ENCODE measurements at regions not wholly inside any gene's neighbourhood (a gene's known extent, or its start where the extent isn't known, plus 50 kb on each side); places are given as distances from the start of the nearest gene placed in this dataset.

DNA sequence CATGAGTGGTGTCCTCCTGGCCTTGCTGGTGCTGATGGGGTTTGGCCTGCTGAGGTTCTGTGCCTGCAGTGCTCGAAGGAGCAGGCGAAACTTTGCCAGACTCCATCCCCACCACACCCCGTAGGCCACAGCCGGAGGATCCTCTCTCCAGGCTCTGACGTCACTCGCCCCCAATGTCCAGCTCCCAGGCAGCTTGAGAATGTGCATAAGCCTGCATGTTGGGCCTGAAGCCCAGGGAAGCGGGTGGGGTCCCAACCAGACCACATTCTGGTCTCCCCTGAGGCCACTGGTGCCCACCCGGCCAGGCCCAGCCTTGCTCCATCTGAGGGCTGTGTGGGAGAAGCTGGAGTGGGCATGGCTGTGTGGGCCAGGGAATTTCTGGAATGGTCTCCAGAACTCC is 109.8 kb downstream of the ASB7 start:
- H3K27me3 Mint-ChIP-seq = peaks cover 16% of the 10 kb centered on the region
- H3K4me1 Mint-ChIP-seq (ENCODE audit: unreplicated experiment) = peaks cover 15% of the 10 kb centered on the region
- H3K36me3 Mint-ChIP-seq = no peaks in the 10 kb centered on the region
- no peak overlapping the region for H3K27ac Mint-ChIP-seq
- peaks cover 4% of the 10 kb centered on the region for H3K9me3 Mint-ChIP-seq
- H3K4me3 Mint-ChIP-seq = no peak overlapping the region
- DNase-seq (ENCODE audit: extremely low spot score, unreplicated experiment) = no peak
- TF ChIP-seq, protein P1, sequence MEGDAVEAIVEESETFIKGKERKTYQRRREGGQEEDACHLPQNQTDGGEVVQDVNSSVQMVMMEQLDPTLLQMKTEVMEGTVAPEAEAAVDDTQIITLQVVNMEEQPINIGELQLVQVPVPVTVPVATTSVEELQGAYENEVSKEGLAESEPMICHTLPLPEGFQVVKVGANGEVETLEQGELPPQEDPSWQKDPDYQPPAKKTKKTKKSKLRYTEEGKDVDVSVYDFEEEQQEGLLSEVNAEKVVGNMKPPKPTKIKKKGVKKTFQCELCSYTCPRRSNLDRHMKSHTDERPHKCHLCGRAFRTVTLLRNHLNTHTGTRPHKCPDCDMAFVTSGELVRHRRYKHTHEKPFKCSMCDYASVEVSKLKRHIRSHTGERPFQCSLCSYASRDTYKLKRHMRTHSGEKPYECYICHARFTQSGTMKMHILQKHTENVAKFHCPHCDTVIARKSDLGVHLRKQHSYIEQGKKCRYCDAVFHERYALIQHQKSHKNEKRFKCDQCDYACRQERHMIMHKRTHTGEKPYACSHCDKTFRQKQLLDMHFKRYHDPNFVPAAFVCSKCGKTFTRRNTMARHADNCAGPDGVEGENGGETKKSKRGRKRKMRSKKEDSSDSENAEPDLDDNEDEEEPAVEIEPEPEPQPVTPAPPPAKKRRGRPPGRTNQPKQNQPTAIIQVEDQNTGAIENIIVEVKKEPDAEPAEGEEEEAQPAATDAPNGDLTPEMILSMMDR (conservative IDR thresholded peaks at IDR 0.05) = no peak

DNA sequence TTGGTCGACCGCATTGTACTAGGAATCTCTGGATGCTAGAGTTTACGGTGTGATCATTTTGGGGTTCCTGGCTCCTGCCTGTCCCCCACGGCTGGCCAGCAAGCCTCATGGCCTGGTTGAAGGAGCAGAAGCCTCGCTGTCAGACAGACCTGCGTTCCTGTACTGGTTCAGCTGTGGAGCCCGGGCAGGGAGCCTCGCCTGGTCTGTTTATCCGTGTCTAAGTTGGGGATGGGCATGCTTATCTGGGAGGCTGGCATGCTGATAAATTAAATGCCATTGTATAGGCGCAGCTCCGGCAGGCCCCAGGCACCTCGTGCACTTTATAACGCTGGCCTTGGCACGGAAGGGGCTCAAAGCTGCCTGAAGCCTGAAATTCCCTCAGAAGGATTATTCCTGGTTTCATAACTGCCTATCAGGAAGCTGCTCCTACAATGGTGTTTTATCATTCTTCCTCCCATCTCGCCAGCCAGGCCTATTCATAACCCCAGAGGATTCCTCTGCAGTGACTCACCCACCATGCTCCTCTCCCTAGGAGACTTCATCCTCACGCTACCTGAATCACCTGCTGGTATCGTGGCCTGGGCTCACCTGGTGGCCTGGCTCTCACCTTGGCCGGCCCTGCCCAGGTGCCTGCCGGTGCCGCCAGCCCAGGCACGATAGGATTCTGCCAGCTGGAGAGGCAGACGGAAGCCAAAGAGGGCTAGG is 110.9 kb downstream of the ASB7 start:
- peak overlapping the region; percentile 92 for H3K27ac Mint-ChIP-seq
- H3K4me3 Mint-ChIP-seq = no peak overlapping the region
- peaks cover 4% of the 10 kb centered on the region for H3K9me3 Mint-ChIP-seq
- no peaks in the 10 kb centered on the region for H3K36me3 Mint-ChIP-seq
- H3K27me3 Mint-ChIP-seq = peaks cover 21% of the 10 kb centered on the region
- TF ChIP-seq, protein P1 (conservative IDR thresholded peaks at IDR 0.05) = no peak
- peaks cover 15% of the 10 kb centered on the region for H3K4me1 Mint-ChIP-seq (ENCODE audit: unreplicated experiment)
- DNase-seq (ENCODE audit: extremely low spot score, unreplicated experiment) = no peak

DNA sequence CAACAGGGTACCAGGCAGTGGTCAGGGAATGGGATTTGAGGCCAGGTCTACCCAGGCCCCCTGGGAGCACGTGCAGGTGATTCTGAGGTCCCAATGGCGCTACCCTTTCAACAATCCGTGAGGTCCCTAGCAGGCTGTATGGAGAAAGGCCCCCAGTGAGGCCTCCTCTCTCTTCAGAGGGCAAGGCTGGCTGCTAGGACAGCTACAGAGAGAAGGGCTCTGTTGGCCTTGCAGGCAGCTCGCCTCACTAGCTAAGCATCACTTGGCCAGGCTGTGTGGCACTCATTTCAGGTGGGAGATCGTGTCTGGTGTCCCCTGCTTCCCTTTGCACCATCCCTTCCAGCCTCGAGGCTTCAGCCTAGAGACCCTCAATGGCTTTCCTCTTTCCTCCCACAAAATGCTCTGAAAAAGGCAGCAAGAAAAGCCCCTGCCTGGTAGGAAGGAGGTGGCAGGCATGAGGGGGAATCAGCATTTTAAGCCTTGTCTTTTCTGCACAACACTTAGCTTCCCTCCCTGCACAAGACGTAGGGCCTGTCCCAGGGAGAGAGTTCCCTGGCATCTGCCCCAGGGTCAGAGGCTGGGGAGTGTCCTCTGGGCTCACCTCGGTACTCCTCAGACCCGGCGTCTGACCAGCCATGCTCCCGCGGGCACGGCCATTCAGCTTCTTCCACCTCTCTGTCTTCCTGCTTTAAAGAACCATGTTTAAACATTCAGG is 111.8 kb downstream of the ASB7 start:
- Mint-ChIP-seq H3K27ac (peak overlapping the region; percentile 53), H3K9me3 (peaks cover 4% of the 10 kb centered on the region), H3K27me3 (peaks cover 19% of the 10 kb centered on the region), H3K4me1 (ENCODE audit: unreplicated experiment) (peaks cover 15% of the 10 kb centered on the region), H3K36me3 (no peaks in the 10 kb centered on the region), H3K4me3 (no peak overlapping the region)
- TF ChIP-seq, protein P1 (conservative IDR thresholded peaks at IDR 0.05) = no peak
- DNase-seq (ENCODE audit: extremely low spot score, unreplicated experiment) = no peak

DNA sequence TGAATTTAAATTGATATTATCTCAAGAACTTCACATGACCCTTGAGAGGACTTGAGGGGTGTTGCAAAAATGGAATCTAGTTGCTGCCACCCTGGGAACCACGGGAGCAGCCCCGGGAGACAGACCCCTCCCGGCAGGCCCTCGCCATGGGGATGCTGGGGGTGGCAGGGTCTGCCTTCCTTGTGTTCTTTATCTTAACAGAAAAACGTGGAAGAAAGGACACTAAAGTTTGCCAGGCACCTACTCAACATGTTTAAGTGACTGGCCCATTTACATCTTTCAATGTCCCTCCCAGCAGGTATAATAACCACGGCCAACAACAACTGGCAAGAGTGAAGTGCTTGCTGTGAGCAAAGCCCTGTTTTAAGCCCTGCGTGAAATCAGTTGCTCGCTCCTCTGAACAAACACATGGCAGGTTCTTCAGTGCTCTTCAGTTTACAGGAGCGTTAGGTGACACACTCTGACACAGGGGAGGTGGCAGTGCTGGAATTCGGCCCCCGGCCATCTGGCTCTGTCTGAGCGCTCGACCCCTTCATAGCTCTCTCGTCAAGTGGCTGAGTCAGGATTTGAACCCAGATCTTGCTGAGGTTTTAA is 112.5 kb downstream of the ASB7 start:
- H3K27me3 Mint-ChIP-seq = peaks cover 19% of the 10 kb centered on the region
- H3K9me3 Mint-ChIP-seq = peaks cover 4% of the 10 kb centered on the region
- peaks cover 15% of the 10 kb centered on the region for H3K4me1 Mint-ChIP-seq (ENCODE audit: unreplicated experiment)
- H3K27ac Mint-ChIP-seq = peak overlapping the region; percentile 53
- no peak for DNase-seq (ENCODE audit: extremely low spot score, unreplicated experiment)
- TF ChIP-seq, protein P1 (conservative IDR thresholded peaks at IDR 0.05) = no peak
- H3K4me3 Mint-ChIP-seq = no peak overlapping the region
- H3K36me3 Mint-ChIP-seq = no peaks in the 10 kb centered on the region

DNA sequence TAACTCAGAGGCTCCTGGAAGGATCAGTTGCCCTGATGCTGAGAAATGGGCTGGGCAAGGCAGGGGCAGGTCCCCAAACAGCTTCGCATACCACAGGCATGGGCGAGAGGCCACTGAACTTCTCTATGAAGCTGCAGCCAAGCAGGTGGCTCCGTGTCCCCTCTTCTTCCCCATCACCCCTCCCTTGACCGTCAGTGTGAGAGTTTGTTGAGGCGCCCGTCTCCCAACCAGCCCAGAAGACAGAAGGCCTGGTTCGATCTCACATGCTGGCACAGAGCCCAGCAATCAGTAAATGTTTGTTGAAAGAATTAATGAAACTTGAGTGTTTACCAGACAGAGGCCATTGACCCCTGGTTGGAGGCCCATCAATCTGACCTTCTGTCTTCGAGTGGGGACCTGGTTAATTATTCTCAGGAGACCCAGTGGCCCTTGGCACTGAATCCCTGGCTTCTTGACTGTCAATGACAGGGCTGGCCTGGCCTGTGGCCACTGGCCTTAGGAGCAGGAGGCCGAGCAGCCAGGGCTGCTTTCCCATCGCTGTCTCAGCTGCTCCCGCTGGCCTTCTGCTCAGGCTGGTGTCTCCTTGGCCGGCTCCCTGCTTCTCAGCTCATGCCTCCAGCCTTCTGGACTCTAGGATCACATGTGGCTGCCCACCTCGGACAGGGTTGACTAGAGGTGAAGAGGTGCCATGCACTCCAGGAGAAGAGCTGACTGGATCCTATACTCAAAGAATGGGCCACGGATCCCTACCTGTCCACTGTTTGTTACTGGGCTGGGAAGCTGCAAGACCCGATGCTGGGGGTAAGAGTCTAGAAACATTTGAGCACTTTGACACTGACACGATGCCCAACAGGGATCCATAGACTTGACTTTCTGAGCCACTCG is 113.4 kb downstream of the ASB7 start:
- Mint-ChIP-seq H3K27me3 (peaks cover 24% of the 10 kb centered on the region), H3K4me1 (ENCODE audit: unreplicated experiment) (peaks cover 15% of the 10 kb centered on the region), H3K4me3 (no peak overlapping the region), H3K27ac (peak overlapping the region; percentile 53), H3K9me3 (no peaks in the 10 kb centered on the region), H3K36me3 (no peaks in the 10 kb centered on the region)
- TF ChIP-seq, protein P1 (conservative IDR thresholded peaks at IDR 0.05) = no peak
- peak; percentile 62 for DNase-seq (ENCODE audit: extremely low spot score, unreplicated experiment)
